H1 (cell line): ENCODE measurements at regions not wholly inside any gene's neighbourhood (a gene's known extent, or its start where the extent isn't known, plus 50 kb on each side); places are given as distances from the start of the nearest gene placed in this dataset.

Experiments
- CEBPB ChIP-seq: IDR thresholded peaks from 2 replicates; pipeline ENCODE4 v1.6.1; 2012; ENCODE audit warnings: low read depth, low read length
- CREB1 ChIP-seq: IDR thresholded peaks from 2 replicates; pipeline ENCODE4 v1.6.1; 2012; ENCODE audit warnings: inconsistent platforms
- CTCF ChIP-seq, 3 experiments: IDR thresholded peaks; 1 replicate in 2 of 3; 2 replicates in 1 of 3; pipeline versions ENCODE4 v1.5.1 to v1.6.1; 2011; ENCODE audit warnings: low read length in 3 of 3, mild to moderate bottlenecking in 3 of 3, inconsistent platforms in 2 of 3, low read depth in 1 of 3, moderate library complexity in 1 of 3; ENCODE audit not compliant: insufficient read depth in 1 of 3; ENCODE audit errors: control extremely low read depth in 1 of 3
- HDAC2 ChIP-seq, 2 experiments: fragments of 300-600 bp in 1 of 2; sonication (generic) in 1 of 2; IDR thresholded peaks; 2 replicates each; pipeline ENCODE4 v1.6.1; 2011 to 2012; ENCODE audit warnings: low read depth in 2 of 2, low read length in 2 of 2, mild to moderate bottlenecking in 2 of 2, moderate library complexity in 2 of 2, borderline replicate concordance in 1 of 2, inconsistent platforms in 1 of 2
- POLR2A ChIP-seq, 2 experiments: IDR thresholded peaks; 1 replicate in 1 of 2; 2 replicates in 1 of 2; pipeline ENCODE4 v1.6.1; 2011; ENCODE audit warnings: low read depth in 2 of 2, low read length in 2 of 2, mild to moderate bottlenecking in 2 of 2; ENCODE audit errors: control extremely low read depth in 1 of 2
- POLR2AphosphoS5 ChIP-seq: IDR thresholded peaks from 2 replicates; pipeline ENCODE4 v1.6.1; 2011; ENCODE audit warnings: low read depth, low read length
- SP1 ChIP-seq: IDR thresholded peaks from 2 replicates; pipeline ENCODE4 v1.6.1; 2011; ENCODE audit warnings: low read depth, low read length
- SUZ12 ChIP-seq: fragments of 200-600 bp; sonication (generic); IDR thresholded peaks from 2 replicates; pipeline ENCODE4 v1.6.1; 2012; ENCODE audit warnings: mild to moderate bottlenecking, inconsistent platforms, low read length, moderate library complexity, mixed read lengths
- TF ChIP-seq, protein P1 (sequence below): IDR thresholded peaks from 2 replicates; pipeline ENCODE4 v1.6.1; 2012; ENCODE audit warnings: inconsistent platforms

DNA sequence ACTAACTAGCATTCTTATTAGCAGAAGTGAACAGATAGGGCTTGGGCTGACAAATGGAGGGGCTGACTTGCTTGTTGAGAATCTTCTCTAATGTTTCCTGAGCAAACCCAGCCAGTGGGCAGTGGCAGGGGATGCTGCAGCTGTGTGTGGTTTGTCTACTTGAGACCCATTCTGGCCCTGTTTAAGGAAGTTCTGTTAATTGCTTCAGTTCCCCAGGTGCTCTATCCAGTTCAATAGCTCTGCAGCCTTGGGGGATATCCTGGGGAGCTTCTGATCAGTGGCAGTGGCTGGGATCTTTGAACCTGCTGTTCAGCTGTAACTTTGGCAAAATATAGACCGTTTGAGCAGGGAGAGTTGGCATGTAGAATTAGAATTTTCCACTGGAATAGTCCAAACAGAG, 137.4 kb downstream of the ZNF326 start:
- no peak for TF ChIP-seq POLR2A (IDR thresholded peaks at IDR 0.05; ENCODE audit: control extremely low read depth in 1 of 2, low read depth in 2 of 2, low read length in 2 of 2)
- TF ChIP-seq CTCF (IDR thresholded peaks at IDR 0.05; ENCODE audit: control extremely low read depth in 1 of 3, insufficient read depth in 1 of 3, low read depth in 1 of 3, low read length in 3 of 3), result no peak
- TF ChIP-seq HDAC2 (IDR thresholded peaks at IDR 0.05; ENCODE audit: borderline replicate concordance in 1 of 2, low read depth in 2 of 2, low read length in 2 of 2), result no peak
- TF ChIP-seq CREB1, result no peak
- TF ChIP-seq, protein P1, sequence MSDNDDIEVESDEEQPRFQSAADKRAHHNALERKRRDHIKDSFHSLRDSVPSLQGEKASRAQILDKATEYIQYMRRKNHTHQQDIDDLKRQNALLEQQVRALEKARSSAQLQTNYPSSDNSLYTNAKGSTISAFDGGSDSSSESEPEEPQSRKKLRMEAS, result no peak
- no peak for TF ChIP-seq SP1
- no peak for TF ChIP-seq SUZ12
- no peak for TF ChIP-seq CEBPB
- no peak for TF ChIP-seq POLR2AphosphoS5
